Natural killer cell (primary cell): ENCODE measurements at regions not wholly inside any gene's neighbourhood (a gene's known extent, or its start where the extent isn't known, plus 50 kb on each side); places are given as distances from the start of the nearest gene placed in this dataset.

ENCODE experiments used
- ATAC-seq, 3 donors: fragments of 150-1000 bp in 2 of 3; fragments of 200-7000 bp in 1 of 3; cut with Tn5 transposase; 1 replicate in 1 of 3; 2 replicates in 2 of 3; pipeline ENCODE4 v1.10.0; 2021; ENCODE audit warnings: mild to moderate bottlenecking in 2 of 3, moderate library complexity in 2 of 3
- DNase-seq, 2 donors: peaks; one replicate each; pipeline versions ENCODE4 v3.0.0 to v3.0.0-alpha.2; 2013 to 2021; ENCODE audit warnings: mixed read lengths in 1 of 2
- H3K27ac ChIP-seq: one replicate; pipeline ENCODE4 v1.5.1; 2013; ENCODE audit warnings: mild to moderate bottlenecking, low read length
- H3K27me3 ChIP-seq: one replicate; pipeline ENCODE4 v1.6.1; 2013; ENCODE audit warnings: low read length; ENCODE audit not compliant: control insufficient read depth, insufficient read depth
- H3K36me3 ChIP-seq: one replicate; pipeline ENCODE4 v1.6.1; 2013; ENCODE audit warnings: low read length; ENCODE audit not compliant: control insufficient read depth, insufficient read depth
- H3K4me1 ChIP-seq: one replicate; pipeline ENCODE4 v1.6.1; 2013; ENCODE audit warnings: low read length; ENCODE audit not compliant: control insufficient read depth, insufficient read depth
- H3K4me3 ChIP-seq: one replicate; pipeline ENCODE4 v1.5.1; 2013; ENCODE audit warnings: low read length
- H3K9me3 ChIP-seq: one replicate; pipeline ENCODE4 v1.6.1; 2013; ENCODE audit warnings: low read length; ENCODE audit not compliant: control insufficient read depth, insufficient read depth
- H3K27ac Mint-ChIP-seq, 2 donors: one replicate each; pipeline ENCODE4 v1.8.0; 2022; ENCODE audit warnings: mild to moderate bottlenecking in 2 of 2, mixed read lengths in 2 of 2, moderate library complexity in 1 of 2
- H3K27me3 Mint-ChIP-seq, 2 donors: one replicate each; pipeline ENCODE4 v1.8.0; 2022; ENCODE audit warnings: low read depth in 2 of 2, mixed read lengths in 2 of 2
- H3K36me3 Mint-ChIP-seq: one replicate; pipeline ENCODE4 v1.8.0; 2022; ENCODE audit warnings: mixed read lengths
- H3K4me1 Mint-ChIP-seq, 2 donors: one replicate each; pipeline ENCODE4 v1.8.0; 2022; ENCODE audit warnings: mixed read lengths in 2 of 2
- H3K4me3 Mint-ChIP-seq: one replicate; pipeline ENCODE4 v1.8.0; 2022; ENCODE audit warnings: mild to moderate bottlenecking, moderate library complexity, mixed read lengths
- H3K9me3 Mint-ChIP-seq, 2 donors: one replicate each; pipeline ENCODE4 v1.8.0; 2022; ENCODE audit warnings: mixed read lengths in 2 of 2
- CTCF ChIP-seq: fragments of 200-600 bp; IDR thresholded peaks from one replicate; pipeline ENCODE4 v1.8.0; 2022; ENCODE audit warnings: antibody characterized with exemption
- WGBS: methylation state at CpG from one replicate; pipeline ENCODE4 v1.1.7; 2013; ENCODE audit warnings: missing lambda C conversion rate; ENCODE audit not compliant: insufficient coverage; 5-methylcytosine and 5-hydroxymethylcytosine counted together
- intact Hi-C: fragments of 100-400 bp; cut with micrococcal nuclease; formaldehyde crosslinking; loops from one replicate; pipeline ENCODE4 v1.14.2; 2022

DNA sequence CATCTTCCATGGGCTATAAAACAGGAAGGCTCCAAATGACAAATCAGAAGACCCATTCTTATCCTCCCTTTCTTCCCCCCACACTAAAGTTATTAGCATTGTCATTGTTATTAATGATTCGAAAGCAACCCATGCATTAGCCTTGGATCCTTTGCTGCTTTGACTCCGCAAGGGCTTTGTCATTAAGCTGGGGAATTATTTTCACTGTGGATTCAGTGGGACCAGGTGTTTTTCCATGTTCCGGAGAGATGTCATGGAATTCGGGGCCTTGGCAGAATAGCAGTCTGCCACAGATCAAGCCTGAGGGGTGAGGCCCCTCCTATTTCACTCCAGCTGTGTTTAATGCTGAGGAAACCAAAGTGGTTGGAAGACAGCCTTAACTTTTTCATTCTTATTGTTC lies 357.1 kb downstream of the EN1 start:
- no peaks in the 10 kb centered on the region for H3K36me3 ChIP-seq
- intact Hi-C loops: no loop called here
- no peaks in the 10 kb centered on the region for H3K36me3 Mint-ChIP-seq
- TF ChIP-seq CTCF: no peak
- peaks cover 2 to 3% of the 10 kb centered on the region in 2 donors for H3K9me3 Mint-ChIP-seq
- no peak overlapping the region for H3K27ac ChIP-seq
- no peak overlapping the region for H3K4me3 Mint-ChIP-seq
- no peaks in the 10 kb centered on the region for H3K27me3 ChIP-seq
- H3K27me3 Mint-ChIP-seq: peaks cover 0 to 2% of the 10 kb centered on the region in 2 donors
- DNase-seq (no peak), ATAC-seq (no peak)
- H3K4me3 ChIP-seq: no peak overlapping the region
- H3K27ac Mint-ChIP-seq: no peak overlapping the region
- WGBS: 50% methylated on average over 4 of the region's 4 CpGs
- H3K4me1 ChIP-seq: no peaks in the 10 kb centered on the region
- no peaks in the 10 kb centered on the region for H3K4me1 Mint-ChIP-seq
- no peaks in the 10 kb centered on the region for H3K9me3 ChIP-seq

DNA sequence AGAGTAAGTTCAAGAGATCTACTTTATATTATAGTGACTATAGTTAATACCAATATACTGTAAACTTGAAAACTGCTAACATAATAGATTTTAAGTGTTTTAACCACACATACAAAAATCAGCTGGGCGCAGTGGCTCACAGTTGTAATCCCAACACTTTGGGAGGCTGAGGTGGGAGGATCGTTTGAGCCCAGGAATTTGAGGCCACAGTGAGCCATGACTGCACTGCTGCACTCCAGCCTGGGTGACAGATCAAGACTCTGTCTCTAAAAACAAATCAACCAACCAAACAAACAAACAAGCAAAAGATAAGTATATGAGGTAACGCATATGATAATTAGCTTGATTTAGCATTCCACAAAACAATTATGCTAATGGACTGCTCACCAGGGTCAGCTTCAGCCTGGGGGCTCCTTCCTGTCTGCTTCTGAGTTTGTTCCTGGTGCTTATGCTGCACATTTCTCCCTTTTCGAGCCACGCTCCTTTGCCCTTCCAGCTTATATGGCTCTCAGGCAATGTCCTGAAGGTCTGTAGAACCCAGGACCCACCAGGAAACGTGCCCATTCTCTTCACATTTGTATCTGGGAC lies 357.6 kb downstream of the EN1 start:
- H3K27ac Mint-ChIP-seq: no peak overlapping the region
- H3K4me1 ChIP-seq: no peaks in the 10 kb centered on the region
- no peak for TF ChIP-seq CTCF
- H3K27me3 ChIP-seq: no peaks in the 10 kb centered on the region
- no peaks in the 10 kb centered on the region for H3K36me3 Mint-ChIP-seq
- intact Hi-C loops: no loop called here
- peaks cover 0 to 2% of the 10 kb centered on the region in 2 donors for H3K27me3 Mint-ChIP-seq
- DNase-seq (no peak), ATAC-seq (no peak)
- no peak overlapping the region for H3K27ac ChIP-seq
- no peaks in the 10 kb centered on the region for H3K36me3 ChIP-seq
- WGBS: 68% methylated on average over 6 of the region's 6 CpGs
- H3K4me3 Mint-ChIP-seq: no peak overlapping the region
- H3K9me3 Mint-ChIP-seq: peaks cover 2 to 3% of the 10 kb centered on the region in 2 donors
- H3K4me3 ChIP-seq: no peak overlapping the region
- H3K9me3 ChIP-seq: no peaks in the 10 kb centered on the region
- no peaks in the 10 kb centered on the region for H3K4me1 Mint-ChIP-seq

GRCh38 chr2:118481299-118481698 lies 366.1 kb downstream of the EN1 start:
- Histone ChIP-seq H3K27me3 (no peaks in the 10 kb centered on the region), H3K9me3 (no peaks in the 10 kb centered on the region), H3K4me1 (no peaks in the 10 kb centered on the region), H3K27ac (no peak overlapping the region), H3K36me3 (no peaks in the 10 kb centered on the region), H3K4me3 (no peak overlapping the region)
- H3K27me3 Mint-ChIP-seq: no peaks in the 10 kb centered on the region
- TF ChIP-seq CTCF: no peak
- no peaks in the 10 kb centered on the region for H3K36me3 Mint-ChIP-seq
- 100% methylated on average over 1 of the region's 1 CpG for WGBS
- intact Hi-C loops: no loop called here
- H3K4me1 Mint-ChIP-seq: no peaks in the 10 kb centered on the region
- DNase-seq (no peak), ATAC-seq (no peak)
- no peaks in the 10 kb centered on the region for H3K9me3 Mint-ChIP-seq
- H3K27ac Mint-ChIP-seq: no peak overlapping the region
- H3K4me3 Mint-ChIP-seq: no peak overlapping the region

- Mint-ChIP-seq H3K4me1 (no peaks in the 10 kb centered on the region), H3K4me3 (no peak overlapping the region), H3K9me3 (no peaks in the 10 kb centered on the region), H3K36me3 (no peaks in the 10 kb centered on the region), H3K27me3 (no peaks in the 10 kb centered on the region), H3K27ac (no peak overlapping the region)
- Histone ChIP-seq H3K36me3 (no peaks in the 10 kb centered on the region), H3K27me3 (no peaks in the 10 kb centered on the region), H3K4me3 (no peak overlapping the region), H3K27ac (no peak overlapping the region), H3K4me1 (no peaks in the 10 kb centered on the region), H3K9me3 (no peaks in the 10 kb centered on the region)
- WGBS: 88% methylated on average over 5 of the region's 5 CpGs
- DNase-seq (no peak), ATAC-seq (no peak)
- intact Hi-C loops: no loop called here
- no peak for TF ChIP-seq CTCF
These were observed 368.4 kb downstream of the EN1 start for GRCh38 chr2:118479020-118479419.
